ENCODE measurements at regions not wholly inside any gene's neighbourhood (a gene's known extent, or its start where the extent isn't known, plus 50 kb on each side); places are given as distances from the start of the nearest gene placed in this dataset.
"Not testable (repeated sequence)": the region's sequence is repeated elsewhere in the genome, so short reads cannot be mapped to it uniquely, and the experiment has no call there.

DNA sequence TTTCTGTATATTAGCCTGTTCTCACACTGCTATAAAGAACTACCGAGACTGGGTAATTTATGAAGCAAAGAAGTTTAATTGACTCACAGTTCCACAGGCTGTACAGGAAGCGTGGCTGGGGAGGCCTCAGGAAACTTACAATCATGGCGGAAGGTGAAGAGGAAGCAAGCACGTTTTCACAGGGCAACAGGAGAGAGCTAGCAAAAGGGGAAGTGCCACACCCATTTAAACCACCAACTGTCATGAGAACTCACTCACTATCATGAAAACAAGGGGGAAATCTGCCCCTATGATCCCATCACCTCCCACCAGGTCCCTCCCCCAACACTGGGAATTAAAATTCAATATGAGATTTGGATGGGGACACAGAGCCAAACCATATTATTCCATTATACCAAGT, 358.6 kb downstream of the OTUD1 start:
- TF ChIP-seq, protein P1, sequence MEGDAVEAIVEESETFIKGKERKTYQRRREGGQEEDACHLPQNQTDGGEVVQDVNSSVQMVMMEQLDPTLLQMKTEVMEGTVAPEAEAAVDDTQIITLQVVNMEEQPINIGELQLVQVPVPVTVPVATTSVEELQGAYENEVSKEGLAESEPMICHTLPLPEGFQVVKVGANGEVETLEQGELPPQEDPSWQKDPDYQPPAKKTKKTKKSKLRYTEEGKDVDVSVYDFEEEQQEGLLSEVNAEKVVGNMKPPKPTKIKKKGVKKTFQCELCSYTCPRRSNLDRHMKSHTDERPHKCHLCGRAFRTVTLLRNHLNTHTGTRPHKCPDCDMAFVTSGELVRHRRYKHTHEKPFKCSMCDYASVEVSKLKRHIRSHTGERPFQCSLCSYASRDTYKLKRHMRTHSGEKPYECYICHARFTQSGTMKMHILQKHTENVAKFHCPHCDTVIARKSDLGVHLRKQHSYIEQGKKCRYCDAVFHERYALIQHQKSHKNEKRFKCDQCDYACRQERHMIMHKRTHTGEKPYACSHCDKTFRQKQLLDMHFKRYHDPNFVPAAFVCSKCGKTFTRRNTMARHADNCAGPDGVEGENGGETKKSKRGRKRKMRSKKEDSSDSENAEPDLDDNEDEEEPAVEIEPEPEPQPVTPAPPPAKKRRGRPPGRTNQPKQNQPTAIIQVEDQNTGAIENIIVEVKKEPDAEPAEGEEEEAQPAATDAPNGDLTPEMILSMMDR (IDR thresholded peaks at IDR 0.05) = not testable (repeated sequence)
- not testable (repeated sequence) for TF ChIP-seq POLR2A, POLR2AphosphoS5 (IDR thresholded peaks at IDR 0.05)
